ENCODE measurements at regions not wholly inside any gene's neighbourhood (a gene's known extent, or its start where the extent isn't known, plus 50 kb on each side); places are given as distances from the start of the nearest gene placed in this dataset.

DNA sequence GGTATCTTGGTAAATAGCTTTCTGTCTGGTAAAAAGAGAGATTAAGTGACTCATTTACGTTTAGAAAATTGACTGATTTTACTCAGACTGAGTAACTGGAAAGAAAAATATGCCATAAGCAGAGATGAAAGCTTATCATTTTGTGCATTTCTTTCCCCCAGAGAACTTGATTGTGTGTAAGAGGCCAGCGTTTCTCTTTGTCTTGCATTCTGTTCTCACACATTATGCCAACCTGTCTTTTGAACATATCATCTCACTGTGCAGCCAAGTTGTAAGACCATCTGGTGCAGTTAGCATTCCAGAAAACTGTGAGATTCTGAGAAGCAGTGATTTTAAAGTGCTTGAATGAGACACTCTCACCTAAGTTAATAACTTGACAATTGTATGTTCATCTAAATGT, 651.3 kb downstream of the TECRL start:
- Mint-ChIP-seq H3K4me3 (no peak overlapping the region), H3K9me3 (no peaks in the 10 kb centered on the region), H3K27me3 (ENCODE audit: low read depth) (no peaks in the 10 kb centered on the region), H3K36me3 (ENCODE audit: low read depth) (no peaks in the 10 kb centered on the region), H3K4me1 (no peaks in the 10 kb centered on the region), H3K27ac (ENCODE audit: unreplicated experiment) (no peak overlapping the region)
- no peak for DNase-seq (ENCODE audit: low read depth, low spot score)
- TF ChIP-seq, protein P1, sequence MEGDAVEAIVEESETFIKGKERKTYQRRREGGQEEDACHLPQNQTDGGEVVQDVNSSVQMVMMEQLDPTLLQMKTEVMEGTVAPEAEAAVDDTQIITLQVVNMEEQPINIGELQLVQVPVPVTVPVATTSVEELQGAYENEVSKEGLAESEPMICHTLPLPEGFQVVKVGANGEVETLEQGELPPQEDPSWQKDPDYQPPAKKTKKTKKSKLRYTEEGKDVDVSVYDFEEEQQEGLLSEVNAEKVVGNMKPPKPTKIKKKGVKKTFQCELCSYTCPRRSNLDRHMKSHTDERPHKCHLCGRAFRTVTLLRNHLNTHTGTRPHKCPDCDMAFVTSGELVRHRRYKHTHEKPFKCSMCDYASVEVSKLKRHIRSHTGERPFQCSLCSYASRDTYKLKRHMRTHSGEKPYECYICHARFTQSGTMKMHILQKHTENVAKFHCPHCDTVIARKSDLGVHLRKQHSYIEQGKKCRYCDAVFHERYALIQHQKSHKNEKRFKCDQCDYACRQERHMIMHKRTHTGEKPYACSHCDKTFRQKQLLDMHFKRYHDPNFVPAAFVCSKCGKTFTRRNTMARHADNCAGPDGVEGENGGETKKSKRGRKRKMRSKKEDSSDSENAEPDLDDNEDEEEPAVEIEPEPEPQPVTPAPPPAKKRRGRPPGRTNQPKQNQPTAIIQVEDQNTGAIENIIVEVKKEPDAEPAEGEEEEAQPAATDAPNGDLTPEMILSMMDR (conservative IDR thresholded peaks at IDR 0.05) = no peak

DNA sequence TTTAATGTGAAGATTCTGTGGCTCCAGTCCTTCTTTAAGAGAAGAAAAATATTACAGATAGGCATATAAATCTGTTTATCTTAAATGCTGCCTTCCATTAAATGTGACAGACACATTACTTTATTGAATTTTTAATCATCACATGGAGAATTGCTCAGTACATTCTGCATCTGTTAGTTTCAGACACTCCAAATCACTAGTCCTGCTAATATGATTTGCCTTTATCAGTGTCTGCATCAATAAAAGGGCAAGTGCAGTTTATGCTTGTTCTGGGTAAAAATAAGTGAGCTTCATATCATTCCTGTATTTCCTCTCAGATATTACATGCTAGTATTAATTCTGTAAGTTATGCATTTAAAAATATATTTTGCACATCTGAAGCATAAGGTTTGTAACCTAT, 666.4 kb downstream of the TECRL start:
- Mint-ChIP-seq H3K27ac (ENCODE audit: unreplicated experiment) (no peak overlapping the region), H3K4me1 (no peaks in the 10 kb centered on the region), H3K36me3 (ENCODE audit: low read depth) (no peaks in the 10 kb centered on the region), H3K4me3 (no peak overlapping the region), H3K27me3 (ENCODE audit: low read depth) (no peaks in the 10 kb centered on the region), H3K9me3 (no peaks in the 10 kb centered on the region)
- TF ChIP-seq, protein P1 (conservative IDR thresholded peaks at IDR 0.05) = no peak
- no peak for DNase-seq (ENCODE audit: low read depth, low spot score)

DNA sequence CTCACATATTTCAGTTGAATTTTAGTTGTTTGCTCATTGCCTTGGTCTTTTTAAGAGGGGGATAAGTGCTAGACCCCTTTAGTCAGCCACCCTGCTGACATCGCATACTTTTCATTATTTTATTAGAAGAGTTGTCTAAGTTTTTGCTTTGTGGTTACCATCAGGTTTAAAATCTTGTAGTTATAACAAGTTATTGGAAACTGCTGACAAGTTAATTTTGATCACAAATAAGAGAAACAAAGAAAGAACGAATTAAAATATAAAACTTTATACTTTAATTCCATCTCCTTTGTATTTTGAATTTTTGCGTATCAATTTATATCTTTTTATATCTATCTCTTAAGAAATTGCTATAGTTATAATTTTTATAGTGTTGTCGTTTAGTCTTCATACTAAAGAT, 679.7 kb downstream of the TECRL start:
- peaks cover 10% of the 10 kb centered on the region for H3K4me1 Mint-ChIP-seq
- peaks cover 2% of the 10 kb centered on the region for H3K36me3 Mint-ChIP-seq (ENCODE audit: low read depth)
- H3K9me3 Mint-ChIP-seq = peaks cover 5% of the 10 kb centered on the region
- H3K27ac Mint-ChIP-seq (ENCODE audit: unreplicated experiment) = peak overlapping the region; percentile 43
- DNase-seq (ENCODE audit: low read depth, low spot score) = no peak
- TF ChIP-seq, protein P1 (conservative IDR thresholded peaks at IDR 0.05) = no peak
- H3K4me3 Mint-ChIP-seq = no peak overlapping the region
- no peaks in the 10 kb centered on the region for H3K27me3 Mint-ChIP-seq (ENCODE audit: low read depth)

DNA sequence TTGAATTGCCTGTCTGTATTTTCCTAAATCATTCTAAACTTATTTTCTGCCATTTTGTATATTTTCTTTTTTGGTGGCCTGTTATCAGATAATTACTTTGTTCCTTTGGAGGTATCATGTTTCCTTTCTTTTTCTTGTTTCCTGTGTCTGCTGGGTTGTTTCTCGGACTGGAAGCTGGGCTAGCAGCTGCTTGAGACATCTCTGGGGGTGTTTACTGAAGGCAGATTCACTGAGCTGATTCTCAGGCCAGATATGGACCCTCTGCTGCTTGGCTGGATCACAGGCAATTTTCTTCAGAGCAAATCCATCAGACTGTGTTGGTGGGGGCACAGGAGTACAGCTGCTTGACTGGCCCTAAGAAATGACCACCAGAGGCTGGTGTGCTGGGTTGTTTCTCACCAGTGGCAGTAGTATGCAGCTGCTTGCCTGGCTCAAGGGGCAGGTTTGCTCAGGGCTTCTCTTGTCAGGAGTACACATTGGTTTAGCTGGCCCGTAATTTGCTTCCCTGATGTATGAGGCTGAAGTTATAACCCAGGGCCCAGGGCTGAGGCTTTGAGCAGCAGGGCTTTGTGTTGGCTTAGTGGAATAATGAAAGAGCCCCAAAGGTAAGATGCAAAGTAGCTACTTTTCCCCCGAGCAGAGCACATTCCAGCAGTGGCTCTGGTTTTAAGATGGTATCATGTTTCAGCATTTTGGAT, 680.6 kb downstream of the TECRL start:
- no peak overlapping the region for H3K4me3 Mint-ChIP-seq

DNA sequence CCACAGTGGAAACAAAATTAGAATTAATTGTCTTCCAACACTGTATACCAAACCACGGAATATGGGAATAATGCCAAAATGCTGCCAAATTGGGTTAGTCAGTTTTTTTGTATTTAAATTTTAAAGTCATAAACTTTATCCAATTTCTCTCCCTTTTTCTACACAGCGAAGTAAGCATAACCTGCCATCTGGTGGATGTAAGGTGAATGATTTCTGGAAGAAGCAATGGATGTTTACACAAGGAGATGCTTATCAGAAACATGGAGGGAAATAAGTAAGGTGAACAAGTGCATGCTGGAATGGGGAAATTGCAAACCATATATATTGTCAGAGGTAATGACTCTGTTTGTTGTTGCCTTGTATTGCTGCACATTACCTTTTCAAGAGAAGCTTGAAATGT, 691.9 kb downstream of the TECRL start:
- no peaks in the 10 kb centered on the region for H3K27me3 Mint-ChIP-seq (ENCODE audit: low read depth)

More for the DNA sequence above, 680.6 kb downstream of the TECRL start:
- TF ChIP-seq, protein P1 (conservative IDR thresholded peaks at IDR 0.05) = no peak
- peak overlapping the region; percentile 70 for H3K27ac Mint-ChIP-seq (ENCODE audit: unreplicated experiment)
- no peaks in the 10 kb centered on the region for H3K27me3 Mint-ChIP-seq (ENCODE audit: low read depth)
- no peak for DNase-seq (ENCODE audit: low read depth, low spot score)
- H3K4me1 Mint-ChIP-seq = peaks cover 10% of the 10 kb centered on the region
- peaks cover 5% of the 10 kb centered on the region for H3K9me3 Mint-ChIP-seq
- H3K36me3 Mint-ChIP-seq (ENCODE audit: low read depth) = peaks cover 2% of the 10 kb centered on the region

More for the DNA sequence above, 691.9 kb downstream of the TECRL start:
- TF ChIP-seq, protein P1 (conservative IDR thresholded peaks at IDR 0.05) = peak; percentile 71
- Mint-ChIP-seq H3K27ac (ENCODE audit: unreplicated experiment) (no peak overlapping the region), H3K36me3 (ENCODE audit: low read depth) (no peaks in the 10 kb centered on the region), H3K4me1 (no peaks in the 10 kb centered on the region), H3K9me3 (no peaks in the 10 kb centered on the region), H3K4me3 (no peak overlapping the region)
- DNase-seq (ENCODE audit: low read depth, low spot score) = no peak

All from neural crest cell (in vitro differentiated cells).